Skin of body (tissue), 1 donor: ENCODE measurements at regions not wholly inside any gene's neighbourhood (a gene's known extent, or its start where the extent isn't known, plus 50 kb on each side); places are given as distances from the start of the nearest gene placed in this dataset.
"Not testable (repeated sequence)": the region's sequence is repeated elsewhere in the genome, so short reads cannot be mapped to it uniquely, and the experiment has no call there.

Experiments
- DNase-seq: peaks from one replicate; lab custom pipeline; 2025; lab: John Stamatoyannopoulos, UW

GRCh38 chr2:41149054-41149453 lies 697.2 kb upstream of the SLC8A1 start:
- DNase-seq: no peak

GRCh38 chr2:41151746-41152145 lies 699.9 kb upstream of the SLC8A1 start:
- DNase-seq: no peak

GRCh38 chr2:41152318-41152717 lies 700.4 kb upstream of the SLC8A1 start:
- no peak for DNase-seq

GRCh38 chr2:41160439-41160838 lies 708.5 kb upstream of the SLC8A1 start:
- DNase-seq: no peak

- DNase-seq: no peak
Observed at GRCh38 chr2:41167014-41167413, 715.1 kb upstream of the SLC8A1 start.

- no peak for DNase-seq
Observed at GRCh38 chr2:41169744-41170143, 717.9 kb upstream of the SLC8A1 start.

- no peak for DNase-seq
Observed at GRCh38 chr2:41170589-41170988, 718.7 kb upstream of the SLC8A1 start.

- no peak for DNase-seq
Observed at GRCh38 chr2:41180387-41180786, 728.5 kb upstream of the SLC8A1 start.

- DNase-seq: no peak
Observed at GRCh38 chr2:41182961-41183360, 731.1 kb upstream of the SLC8A1 start.

- peak; percentile 24 for DNase-seq
Observed at GRCh38 chr2:41187376-41188122, 735.7 kb upstream of the SLC8A1 start.

- peak; percentile 4 for DNase-seq
Observed at GRCh38 chr2:41194230-41194629, 742.3 kb upstream of the SLC8A1 start.

- DNase-seq: no peak
Observed at GRCh38 chr2:41197781-41198180, 745.9 kb upstream of the SLC8A1 start.

- peak; percentile 19 for DNase-seq
Observed at GRCh38 chr2:41199334-41199733, 747.4 kb upstream of the SLC8A1 start.

GRCh38 chr2:41204315-41204714 lies 752.4 kb upstream of the SLC8A1 start:
- no peak for DNase-seq

GRCh38 chr2:41206004-41206403 lies 754.1 kb upstream of the SLC8A1 start:
- DNase-seq: no peak

- DNase-seq: no peak
Observed at GRCh38 chr2:41207578-41207977, 755.7 kb upstream of the SLC8A1 start.

GRCh38 chr2:41210030-41210429 lies 758.1 kb upstream of the SLC8A1 start:
- DNase-seq: not testable (repeated sequence)

GRCh38 chr2:41216978-41217377 lies 765.1 kb upstream of the SLC8A1 start:
- DNase-seq: no peak

- no peak for DNase-seq
Observed at GRCh38 chr2:41222593-41222992, 770.7 kb upstream of the SLC8A1 start.

GRCh38 chr2:41234093-41234492 lies 782.2 kb upstream of the SLC8A1 start:
- no peak for DNase-seq

- DNase-seq: peak; percentile 38
Observed at GRCh38 chr2:41241325-41242000, 789.6 kb upstream of the SLC8A1 start.

GRCh38 chr2:41242001-41242331 lies 790.1 kb upstream of the SLC8A1 start:
- no peak for DNase-seq

GRCh38 chr2:41267929-41268659 lies 779.7 kb upstream of the PKDCC start:
- no peak for DNase-seq
